Activated CD8-positive, alpha-beta T cell treated with anti-CD3 and anti-CD28 coated beads for 36 hours (primary cell): ENCODE measurements at regions not wholly inside any gene's neighbourhood (a gene's known extent, or its start where the extent isn't known, plus 50 kb on each side); places are given as distances from the start of the nearest gene placed in this dataset.

Experiments
- ATAC-seq: fragments of 200-7000 bp; cut with Tn5 transposase; one replicate; pipeline ENCODE4 v1.10.0; 2021; ENCODE audit warnings: mild to moderate bottlenecking, moderate library complexity
- CTCF ChIA-PET: fragments of 350-600 bp; sonication (Branson Sonifier 250); formaldehyde crosslinking; loops from one replicate; lab custom pipeline; 2021; ENCODE audit warnings: antibody characterized with exemption; lab: Charles Lee
- POLR2A ChIA-PET: fragments of 350-600 bp; sonication (Branson Sonifier 250); formaldehyde crosslinking; loops from one replicate; lab custom pipeline; 2021; ENCODE audit warnings: antibody characterized with exemption; lab: Charles Lee
- DNase-seq: peaks from one replicate; pipeline ENCODE4 v3.0.0-alpha.2; 2020
- H3K27ac Mint-ChIP-seq: one replicate; pipeline ENCODE4 v1.8.0; 2021; ENCODE audit warnings: mild to moderate bottlenecking, mixed read lengths
- H3K27me3 Mint-ChIP-seq: one replicate; pipeline ENCODE4 v1.8.0; 2021; ENCODE audit warnings: mixed read lengths
- H3K36me3 Mint-ChIP-seq: one replicate; pipeline ENCODE4 v1.8.0; 2021; ENCODE audit warnings: low read depth, mixed read lengths
- H3K4me1 Mint-ChIP-seq: one replicate; pipeline ENCODE4 v1.8.0; 2021; ENCODE audit warnings: low read depth, mixed read lengths
- H3K4me3 Mint-ChIP-seq: one replicate; pipeline ENCODE4 v1.8.0; 2021; ENCODE audit warnings: mild to moderate bottlenecking, moderate library complexity, mixed read lengths
- H3K9me3 Mint-ChIP-seq: one replicate; pipeline ENCODE4 v1.8.0; 2021; ENCODE audit warnings: mixed read lengths
- CTCF ChIP-seq: fragments of 200-600 bp; IDR thresholded peaks from one replicate; pipeline ENCODE4 v1.8.0; 2022; ENCODE audit warnings: antibody characterized with exemption, mild to moderate bottlenecking
- intact Hi-C: fragments of 100-400 bp; cut with micrococcal nuclease; formaldehyde crosslinking; loops from one replicate; pipeline ENCODE4 v1.10.0; 2022

- ATAC-seq (no peak), DNase-seq (no peak)
- Mint-ChIP-seq H3K36me3 (no peaks in the 10 kb centered on the region), H3K27ac (no peak overlapping the region), H3K4me3 (no peak overlapping the region), H3K9me3 (no peaks in the 10 kb centered on the region), H3K27me3 (no peaks in the 10 kb centered on the region), H3K4me1 (no peaks in the 10 kb centered on the region)
- CTCF ChIA-PET: no interaction called here
- no peak for TF ChIP-seq CTCF
- intact Hi-C loops: no loop called here
- POLR2A ChIA-PET: no interaction called here
Observed at GRCh38 chrY:7938982-7939718, 1027.6 kb upstream of the AMELY start.

- POLR2A ChIA-PET: no interaction called here
- CTCF ChIA-PET: no interaction called here
Observed at GRCh38 chrY:7936831-7937230, 1025.3 kb upstream of the AMELY start.

DNA sequence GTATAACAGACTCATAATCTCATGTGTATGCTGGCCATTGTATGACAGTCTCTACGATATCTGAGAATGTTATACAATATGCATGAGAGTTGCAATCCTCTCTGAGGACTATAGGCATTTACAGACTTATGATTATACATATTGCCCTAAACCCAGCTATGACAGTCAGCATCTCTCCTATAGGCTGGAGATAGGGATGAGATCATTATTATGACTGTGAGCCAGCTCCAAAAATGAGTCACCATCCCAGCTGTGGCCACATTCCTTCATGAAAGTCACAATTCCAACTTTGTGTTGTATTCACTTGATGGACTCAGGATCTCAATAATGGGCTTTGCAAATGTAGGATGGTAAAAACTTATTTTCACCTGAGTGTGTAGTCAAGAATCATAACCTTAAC lies 1024.5 kb upstream of the AMELY start:
- POLR2A ChIA-PET: no interaction called here
- Mint-ChIP-seq H3K9me3 (no peaks in the 10 kb centered on the region), H3K27ac (no peak overlapping the region), H3K27me3 (no peaks in the 10 kb centered on the region), H3K36me3 (no peaks in the 10 kb centered on the region), H3K4me1 (no peaks in the 10 kb centered on the region), H3K4me3 (no peak overlapping the region)
- ATAC-seq (no peak), DNase-seq (no peak)
- TF ChIP-seq CTCF: no peak
- CTCF ChIA-PET: no interaction called here
- intact Hi-C loops: no loop called here

More at GRCh38 chrY:7936831-7937230, 1025.3 kb upstream of the AMELY start:
- Mint-ChIP-seq H3K27ac (no peak overlapping the region), H3K4me3 (no peak overlapping the region), H3K36me3 (no peaks in the 10 kb centered on the region), H3K4me1 (no peaks in the 10 kb centered on the region), H3K27me3 (no peaks in the 10 kb centered on the region), H3K9me3 (no peaks in the 10 kb centered on the region)
- no peak for TF ChIP-seq CTCF
- DNase-seq (no peak), ATAC-seq (no peak)
- intact Hi-C loops: no loop called here

- no peaks in the 10 kb centered on the region for H3K9me3 Mint-ChIP-seq
- no peak for ATAC-seq
- H3K36me3 Mint-ChIP-seq: no peaks in the 10 kb centered on the region
- intact Hi-C loops: no loop called here
- TF ChIP-seq CTCF: no peak
- H3K27me3 Mint-ChIP-seq: no peaks in the 10 kb centered on the region
- no peak overlapping the region for H3K27ac Mint-ChIP-seq
- H3K4me1 Mint-ChIP-seq: no peaks in the 10 kb centered on the region
- CTCF ChIA-PET: no interaction called here
- DNase-seq: no peak
- no peak overlapping the region for H3K4me3 Mint-ChIP-seq
- POLR2A ChIA-PET: no interaction called here
Observed at GRCh38 chrY:7935606-7936005, 1024.1 kb upstream of the AMELY start.

DNA sequence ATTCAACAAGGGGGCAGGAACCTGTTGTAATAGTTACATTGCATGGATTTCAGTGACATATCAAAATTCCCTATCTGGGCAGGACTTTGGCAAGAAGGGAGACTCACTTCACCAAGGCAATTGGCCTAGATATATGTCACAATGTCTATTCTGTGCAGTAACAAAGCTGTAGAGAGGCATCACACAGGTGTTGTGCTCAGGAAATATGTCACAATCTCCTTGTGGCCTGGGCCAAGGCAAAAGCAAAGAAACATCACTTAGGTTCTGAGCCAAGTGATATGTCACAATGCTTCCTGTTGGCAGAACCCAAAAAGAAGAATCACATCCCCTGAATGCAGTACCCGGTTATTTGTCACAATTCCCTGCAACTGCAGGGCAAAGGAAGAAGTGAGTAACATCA lies 1020.9 kb upstream of the AMELY start:
- H3K4me3 Mint-ChIP-seq: no peak overlapping the region
- no peaks in the 10 kb centered on the region for H3K4me1 Mint-ChIP-seq
- no peak for ATAC-seq
- ChIA-PET POLR2A (no interaction called here), CTCF (no interaction called here)
- no peaks in the 10 kb centered on the region for H3K36me3 Mint-ChIP-seq
- TF ChIP-seq CTCF: no peak
- no peaks in the 10 kb centered on the region for H3K9me3 Mint-ChIP-seq
- no peak for DNase-seq
- H3K27me3 Mint-ChIP-seq: no peaks in the 10 kb centered on the region
- intact Hi-C loops: no loop called here
- no peak overlapping the region for H3K27ac Mint-ChIP-seq
